Femur (tissue), 1 donor: ENCODE measurements at regions not wholly inside any gene's neighbourhood (a gene's known extent, or its start where the extent isn't known, plus 50 kb on each side); places are given as distances from the start of the nearest gene placed in this dataset.
"Not testable (repeated sequence)": the region's sequence is repeated elsewhere in the genome, so short reads cannot be mapped to it uniquely, and the experiment has no call there.

Experiments
- DNase-seq: peaks from one replicate; pipeline ENCODE4 v3.0.0-alpha.2; 2017

DNA sequence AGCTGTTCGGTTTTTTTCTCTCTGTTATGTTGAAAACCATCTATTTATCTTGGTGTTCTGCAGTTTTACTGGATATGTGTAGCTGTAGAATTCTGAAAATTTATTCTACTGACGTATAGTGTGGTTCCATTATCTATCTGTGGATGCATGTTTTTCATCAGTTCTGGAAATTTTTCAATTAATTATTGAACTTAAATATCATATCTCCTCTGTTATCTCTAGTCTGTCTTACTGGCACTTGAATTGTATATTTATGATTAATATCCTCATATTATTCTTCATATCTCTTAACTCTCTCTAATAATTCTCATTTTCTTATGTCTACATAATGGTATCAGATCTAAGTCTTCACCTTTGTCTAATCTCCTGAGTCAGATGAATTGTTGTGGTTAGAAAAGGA is 501.7 kb downstream of the STK39 start:
- DNase-seq: no peak

DNA sequence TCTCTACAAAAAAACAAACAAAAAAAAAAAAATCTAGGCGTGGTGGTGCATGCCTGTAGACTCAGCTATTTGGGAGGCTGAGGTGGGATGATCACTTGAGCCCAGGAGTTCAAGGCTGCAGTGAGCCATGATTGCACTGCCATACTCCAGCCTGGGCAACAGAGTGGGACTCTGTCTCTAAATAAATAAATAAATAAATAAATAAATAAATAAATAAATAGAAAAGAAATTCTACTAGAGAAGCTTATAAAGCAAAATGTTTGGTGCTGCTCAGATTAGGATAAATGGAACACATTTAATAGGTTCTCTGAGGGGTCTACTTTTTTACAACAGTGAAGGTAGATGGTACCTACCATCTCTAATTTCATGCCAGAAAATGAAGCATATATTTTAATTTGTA is 507.5 kb downstream of the STK39 start:
- DNase-seq: not testable (repeated sequence)

DNA sequence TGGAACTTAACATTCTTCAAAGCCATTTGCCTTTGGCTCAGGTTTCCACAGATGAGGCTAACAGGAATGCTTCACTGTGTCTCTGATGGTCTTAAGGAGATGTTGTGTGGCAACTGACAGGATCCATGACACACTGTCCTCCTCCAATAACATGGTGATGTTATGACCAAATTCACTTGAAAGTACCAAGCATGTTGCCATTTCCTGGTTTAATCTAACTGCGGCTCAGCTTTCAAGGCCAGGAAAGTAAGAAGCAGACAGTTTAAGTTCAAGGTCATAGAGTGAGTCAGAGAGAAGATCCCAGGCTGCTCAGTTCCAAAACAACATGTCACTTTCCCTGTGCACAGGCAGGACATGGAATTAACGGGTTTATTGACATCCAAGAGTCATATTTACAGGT is 513.6 kb downstream of the STK39 start:
- DNase-seq: no peak

DNA sequence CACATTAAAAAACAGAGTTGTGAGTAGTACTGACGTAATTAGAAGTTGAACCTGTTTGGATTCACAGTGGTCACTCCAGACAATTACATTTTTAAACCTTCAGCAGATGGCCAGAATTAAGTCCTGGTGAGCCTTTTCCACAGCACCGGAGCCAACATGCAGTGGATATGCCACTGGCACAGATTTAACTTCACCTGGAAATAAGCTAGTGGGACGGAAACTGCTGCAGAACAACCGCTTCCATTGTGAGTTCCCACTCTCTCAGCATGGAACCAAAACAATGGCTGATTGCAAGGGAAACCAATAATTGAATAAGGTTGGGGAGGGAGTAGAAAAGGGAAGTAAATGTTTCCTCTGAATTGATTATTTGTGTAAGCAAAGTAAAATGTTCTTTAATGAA is 515.1 kb downstream of the STK39 start:
- no peak for DNase-seq

DNA sequence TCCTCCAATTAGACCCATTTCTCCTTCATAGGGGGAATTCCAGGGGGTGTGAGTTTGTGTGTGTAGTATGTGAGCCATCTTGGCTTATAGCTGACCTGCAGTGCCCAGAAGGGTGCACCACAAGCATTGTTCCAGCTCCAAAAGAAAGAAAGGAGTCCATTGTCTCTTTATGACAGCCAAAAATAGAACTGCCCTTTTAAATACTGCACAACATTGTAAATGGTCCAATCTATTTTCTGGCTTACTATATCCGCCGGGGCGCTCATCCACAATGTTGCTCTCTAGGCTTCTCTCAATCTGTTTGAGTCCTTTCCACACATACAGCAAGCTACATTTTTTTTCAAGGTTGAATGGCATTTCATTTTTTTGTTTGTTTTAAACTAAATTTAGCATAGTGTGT is 517.5 kb downstream of the STK39 start:
- DNase-seq: no peak

DNA sequence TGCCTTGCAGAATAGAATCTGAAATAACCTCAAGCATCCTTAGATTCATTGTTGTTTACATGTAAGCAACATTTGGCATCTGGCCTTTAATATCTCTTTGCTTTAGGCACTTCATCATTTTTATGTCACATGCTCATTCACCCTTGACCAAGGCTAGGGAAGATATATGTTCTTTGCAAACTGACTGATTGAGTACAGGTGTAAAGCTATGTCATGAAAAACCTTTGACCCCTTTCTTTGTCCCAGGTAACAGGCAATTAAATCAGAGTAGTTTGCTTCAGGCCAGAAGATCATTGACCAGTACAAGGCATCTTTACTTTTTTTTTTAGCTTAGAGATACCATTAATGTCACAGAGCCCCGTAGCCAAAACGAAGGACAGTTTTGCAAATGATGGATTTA is 520.6 kb downstream of the STK39 start:
- no peak for DNase-seq

DNA sequence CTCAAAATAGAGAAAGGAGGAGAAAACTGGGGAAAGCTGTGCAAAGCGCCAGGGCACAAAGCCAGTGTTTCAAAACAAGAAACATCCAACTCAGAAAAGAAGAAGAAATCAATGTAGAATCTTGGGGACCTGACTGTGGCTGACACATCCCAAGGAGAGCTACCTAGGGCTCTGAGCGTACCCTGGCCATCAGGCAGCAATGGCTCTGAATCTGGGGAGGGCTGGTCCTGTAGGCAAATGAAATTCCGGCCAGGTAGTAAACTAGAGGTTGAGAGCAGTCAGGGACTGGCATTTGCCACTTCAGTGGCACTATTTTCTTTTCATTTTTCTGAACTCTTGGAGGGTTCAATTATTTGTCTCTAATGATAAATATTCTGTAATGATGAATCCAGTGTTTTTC is 525.8 kb downstream of the STK39 start:
- DNase-seq: no peak

DNA sequence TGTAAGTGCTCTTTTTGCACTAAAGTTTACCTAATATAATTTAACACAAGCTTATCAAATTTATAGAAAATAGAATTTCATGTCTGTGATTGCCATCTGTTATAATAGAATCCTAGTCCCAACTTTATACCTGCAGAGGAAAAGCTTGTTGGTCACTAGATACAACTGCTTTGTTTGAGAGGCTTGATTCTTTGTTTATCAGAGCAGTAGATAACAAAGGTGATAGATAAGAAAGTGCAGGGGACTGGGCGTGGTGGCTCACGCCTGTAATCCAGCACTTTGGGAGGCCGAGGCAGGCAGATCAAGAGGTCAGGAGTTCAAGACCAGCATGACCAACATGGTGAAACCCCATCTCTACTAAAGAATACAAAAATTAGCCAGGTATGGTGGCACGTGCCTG is 528.0 kb downstream of the STK39 start:
- no peak for DNase-seq

DNA sequence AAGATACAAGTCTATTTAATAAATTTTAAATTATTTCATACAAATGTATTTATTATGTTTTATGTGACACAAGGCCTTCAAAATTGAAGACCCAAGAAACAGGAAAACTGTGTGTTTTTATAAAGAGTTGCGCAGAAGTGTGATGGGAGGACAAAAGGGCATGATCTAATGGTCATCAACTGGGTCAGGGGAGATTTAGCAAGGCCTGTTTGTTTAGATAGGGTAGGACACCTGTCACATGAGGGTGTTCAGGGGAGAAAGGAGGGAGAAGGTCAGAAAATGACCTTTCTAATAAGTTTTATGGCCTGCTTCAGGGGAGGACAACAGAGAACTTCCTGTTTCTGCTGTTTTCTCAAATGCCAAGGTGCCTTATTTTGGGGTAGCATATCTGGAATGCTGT is 528.8 kb downstream of the STK39 start:
- DNase-seq: no peak

DNA sequence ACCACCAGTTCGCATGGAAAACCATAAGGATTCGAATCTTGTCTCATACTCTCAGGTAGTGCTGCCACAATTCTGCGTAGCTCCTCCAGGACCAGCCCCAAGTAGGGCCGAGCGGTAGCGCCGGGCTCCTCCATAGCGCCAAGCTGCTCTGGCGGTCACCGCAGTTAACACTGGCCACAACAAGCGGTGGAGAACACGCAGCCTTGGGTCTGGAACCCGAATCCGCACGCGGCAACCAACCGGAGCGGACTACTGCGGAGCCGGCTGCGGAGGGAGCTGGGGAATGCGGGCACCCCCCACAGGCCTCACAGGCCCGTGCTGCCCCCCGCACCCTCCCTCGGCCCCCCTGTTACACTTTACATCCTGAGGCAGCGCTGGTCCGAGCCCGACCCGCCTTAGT is 531.5 kb downstream of the STK39 start:
- DNase-seq: no peak

DNA sequence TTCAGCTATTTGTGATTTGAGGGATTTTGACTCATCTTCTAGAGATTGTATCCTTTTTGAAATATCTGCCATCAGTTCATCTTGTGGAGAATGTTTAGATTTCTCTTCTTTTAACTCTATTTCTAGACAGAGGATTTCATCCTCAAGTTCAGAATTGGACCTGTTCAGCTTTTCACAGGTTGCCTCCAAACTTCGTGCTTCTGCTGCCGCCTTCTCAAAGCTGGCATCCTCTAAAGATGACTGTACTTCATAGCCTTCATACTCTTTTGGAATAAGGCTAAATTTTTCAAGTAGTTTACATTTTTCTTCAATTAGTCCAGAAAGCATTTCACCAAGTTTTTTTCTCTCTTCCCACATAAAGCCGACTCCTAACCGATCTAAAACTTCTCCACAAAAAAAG is 531.9 kb downstream of the STK39 start:
- DNase-seq: not testable (repeated sequence)

DNA sequence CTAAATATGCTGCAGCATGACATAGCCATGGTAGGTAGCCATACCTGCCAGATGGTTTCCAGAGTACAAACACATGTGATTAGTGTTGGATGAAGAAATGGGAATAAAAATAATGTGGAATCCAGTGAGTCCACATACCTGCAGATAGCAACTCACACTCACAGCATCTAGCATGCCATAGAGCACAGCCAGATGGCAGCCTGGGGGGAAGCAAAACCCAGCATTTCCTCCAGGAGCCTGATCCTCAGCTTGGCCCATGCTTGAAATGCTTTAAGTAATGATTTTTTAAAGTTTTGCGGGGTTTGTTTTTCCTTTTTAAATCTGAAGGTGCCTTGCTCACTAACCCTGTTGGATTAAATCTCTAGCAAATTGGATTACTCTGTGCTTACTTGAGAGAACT is 535.1 kb downstream of the STK39 start:
- no peak for DNase-seq

DNA sequence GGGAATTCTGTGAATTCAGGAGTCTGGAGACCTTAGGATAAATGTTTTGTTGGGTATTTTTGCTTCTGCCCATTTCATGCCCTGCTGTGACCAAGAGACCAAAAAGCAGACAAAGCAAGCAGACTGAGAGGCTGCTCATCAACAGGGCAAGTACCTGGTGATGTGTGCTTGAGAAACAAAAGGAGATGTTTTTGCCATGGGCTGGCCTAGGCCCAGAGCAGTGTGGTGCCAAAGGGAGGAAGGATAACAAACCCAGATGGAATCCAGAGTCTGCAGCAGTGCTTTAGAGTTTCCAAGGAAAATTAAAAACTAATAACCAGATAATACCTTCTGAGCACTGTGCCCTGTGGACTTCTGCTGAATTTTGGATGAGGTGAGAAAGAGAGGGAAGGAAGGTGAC is 538.4 kb downstream of the STK39 start:
- no peak for DNase-seq

DNA sequence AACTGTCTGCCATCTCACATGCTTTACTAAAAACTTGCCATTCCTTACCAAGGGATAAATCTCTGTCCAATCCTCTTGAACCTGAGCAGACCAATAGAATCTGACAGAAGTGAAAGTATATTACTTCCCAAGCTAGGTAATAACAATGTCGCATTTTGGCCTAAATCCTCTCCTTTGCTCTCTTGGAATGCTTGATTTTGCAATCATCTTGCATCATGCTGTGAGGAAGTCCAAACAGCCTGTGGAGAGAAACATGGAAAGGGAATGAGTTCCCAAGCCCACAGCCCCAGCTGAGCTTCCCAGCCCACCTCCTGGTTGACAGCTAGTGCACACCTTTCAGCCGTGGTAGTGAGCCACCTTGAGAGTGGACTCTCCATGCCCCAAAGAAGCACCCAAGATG is 540.6 kb downstream of the STK39 start:
- DNase-seq: no peak

DNA sequence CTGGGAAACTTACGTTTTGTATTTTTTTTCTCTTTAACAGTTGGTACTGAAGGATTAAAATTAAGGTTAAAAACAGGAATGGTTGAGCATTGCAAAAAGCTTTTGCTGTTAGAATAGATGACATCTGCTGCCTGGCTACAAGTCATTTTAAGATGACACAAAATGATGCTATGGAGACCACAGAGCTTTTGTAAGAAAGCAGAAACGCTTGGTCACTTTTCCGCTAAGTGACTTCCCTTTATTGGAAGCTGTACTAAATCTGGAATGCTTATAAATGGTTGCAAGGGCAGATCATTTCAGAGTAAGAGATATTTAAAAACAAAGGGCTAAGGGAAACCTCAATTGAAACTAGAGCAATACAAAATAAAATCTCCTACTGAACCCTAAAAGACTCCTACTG is 544.0 kb downstream of the STK39 start:
- no peak for DNase-seq

DNA sequence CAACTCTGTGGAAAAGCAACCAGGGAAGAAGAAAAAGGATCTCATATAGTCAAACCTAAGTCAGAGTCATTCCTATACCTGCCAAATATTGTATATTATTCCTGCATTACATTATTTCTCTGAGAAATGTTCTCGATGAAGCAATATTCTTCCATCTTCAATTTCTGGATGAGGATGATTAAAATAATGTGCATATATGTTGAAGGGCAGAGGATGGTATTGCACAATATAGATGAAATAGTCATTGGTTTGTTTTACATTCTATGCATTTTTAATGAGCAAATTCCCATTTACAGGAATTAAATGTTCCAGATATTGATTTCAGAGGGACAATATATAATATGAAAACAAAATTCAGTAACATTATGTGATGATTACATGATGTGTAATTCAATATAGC is 545.2 kb downstream of the STK39 start:
- no peak for DNase-seq

DNA sequence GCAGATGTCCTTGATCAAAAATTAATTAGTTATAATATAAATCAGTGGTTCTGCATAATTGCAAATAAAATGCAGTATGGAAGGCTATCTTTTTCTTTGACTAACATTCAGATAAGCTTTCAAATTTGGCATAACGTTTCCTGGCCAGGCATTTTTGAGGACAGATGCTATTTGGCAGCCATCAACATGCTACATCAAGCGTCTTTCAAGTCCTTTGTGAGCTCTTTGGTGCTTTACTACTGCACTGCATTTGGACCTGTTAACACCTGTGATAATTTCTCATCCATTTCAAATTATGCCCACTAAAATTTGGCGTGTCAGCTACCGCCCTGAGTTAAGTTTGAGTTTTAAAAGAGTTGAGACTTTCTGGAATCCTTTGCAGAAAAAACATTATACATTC is 545.7 kb downstream of the STK39 start:
- DNase-seq: no peak

DNA sequence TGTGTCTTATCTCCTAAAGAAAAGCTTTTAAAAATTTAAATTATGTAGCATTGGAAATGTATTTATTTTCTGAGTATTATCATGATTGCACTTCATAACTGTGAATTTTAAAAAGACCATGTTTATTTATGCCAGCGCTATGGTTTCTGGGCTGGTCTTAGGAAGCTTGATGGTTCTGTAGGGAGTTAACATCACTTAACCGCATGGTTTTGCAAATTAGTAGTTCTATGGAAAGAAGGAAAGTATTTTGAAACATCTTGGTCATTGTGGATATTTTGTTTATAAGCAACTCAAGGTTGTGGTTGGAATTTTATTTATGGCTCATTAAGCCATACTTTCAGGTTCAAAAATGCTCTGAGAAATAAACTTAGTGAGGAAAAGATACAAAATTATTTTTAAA is 549.4 kb downstream of the STK39 start:
- no peak for DNase-seq

DNA sequence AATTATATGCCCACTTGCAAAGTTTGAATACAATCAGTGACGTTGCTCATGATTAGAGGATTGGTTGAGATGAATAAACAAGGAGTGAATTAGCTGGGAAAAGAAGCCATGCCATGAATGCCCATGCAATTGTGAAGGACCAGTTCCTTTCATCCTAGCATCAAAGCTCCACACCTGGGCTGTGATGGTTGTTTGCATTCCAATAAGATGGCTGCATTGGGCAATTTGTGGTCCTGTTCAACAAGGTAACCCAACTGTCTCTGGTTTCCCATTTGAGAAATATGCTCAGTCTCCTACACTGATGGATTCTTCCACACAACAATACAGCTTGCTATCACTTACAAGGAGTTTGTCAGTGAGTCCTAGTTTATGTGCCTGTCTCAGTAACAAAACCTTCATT is 550.2 kb downstream of the STK39 start:
- no peak for DNase-seq

DNA sequence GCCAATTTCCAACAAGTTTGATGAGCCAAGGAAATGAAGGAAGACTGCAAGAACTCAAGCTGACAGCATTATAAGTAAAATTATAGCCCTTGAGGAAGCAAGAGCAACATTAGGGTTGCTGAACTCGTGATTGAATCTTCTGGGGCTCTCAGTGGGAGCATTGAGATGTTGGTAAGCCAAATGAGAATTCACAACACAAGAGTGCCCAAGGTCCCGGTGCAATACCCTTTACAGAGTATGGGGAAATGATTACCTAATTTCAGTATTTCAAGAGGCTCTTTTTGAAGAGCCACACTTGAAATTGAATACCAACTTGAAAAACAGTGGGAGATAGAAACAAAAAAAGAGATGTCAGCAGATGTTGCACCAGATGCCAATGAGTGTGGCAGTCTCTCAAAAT is 554.5 kb downstream of the STK39 start:
- DNase-seq: no peak

DNA sequence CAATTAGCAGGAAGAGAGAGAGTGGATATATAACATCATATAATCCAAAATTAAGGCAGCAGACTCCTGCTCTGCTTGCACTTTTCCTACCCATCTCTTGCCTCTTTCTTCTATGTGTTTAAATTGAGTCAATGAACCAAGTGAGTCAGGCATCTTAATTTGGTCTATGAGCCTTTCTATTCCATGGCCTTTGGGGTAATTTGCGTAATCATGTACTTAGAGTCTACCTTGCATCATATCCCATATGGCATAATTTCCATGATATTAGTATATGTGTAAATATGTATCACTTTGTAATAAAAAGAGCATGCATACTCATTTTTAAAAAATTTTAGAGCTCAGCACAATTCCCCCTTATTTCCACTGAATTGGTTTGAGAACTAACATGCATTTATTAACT is 555.2 kb downstream of the STK39 start:
- no peak for DNase-seq

DNA sequence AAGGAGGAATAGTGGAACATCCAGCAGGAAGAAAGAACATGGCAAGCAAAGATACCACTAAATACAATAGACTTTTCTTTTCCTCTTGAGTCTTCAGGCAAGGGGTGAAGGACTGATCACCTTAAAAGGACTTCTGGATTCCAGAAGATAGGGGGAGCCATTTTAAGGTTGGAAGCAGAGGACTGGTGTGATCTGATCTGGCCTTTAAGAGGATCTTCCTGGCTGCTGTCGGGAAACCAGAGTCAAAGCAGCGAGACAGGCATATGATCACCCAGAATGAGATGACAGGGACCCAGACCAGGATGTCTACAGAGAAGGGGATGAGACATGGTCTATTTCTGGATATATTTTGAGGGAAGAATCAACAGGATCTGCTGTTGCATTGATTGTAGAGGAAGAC is 558.0 kb downstream of the STK39 start:
- no peak for DNase-seq

DNA sequence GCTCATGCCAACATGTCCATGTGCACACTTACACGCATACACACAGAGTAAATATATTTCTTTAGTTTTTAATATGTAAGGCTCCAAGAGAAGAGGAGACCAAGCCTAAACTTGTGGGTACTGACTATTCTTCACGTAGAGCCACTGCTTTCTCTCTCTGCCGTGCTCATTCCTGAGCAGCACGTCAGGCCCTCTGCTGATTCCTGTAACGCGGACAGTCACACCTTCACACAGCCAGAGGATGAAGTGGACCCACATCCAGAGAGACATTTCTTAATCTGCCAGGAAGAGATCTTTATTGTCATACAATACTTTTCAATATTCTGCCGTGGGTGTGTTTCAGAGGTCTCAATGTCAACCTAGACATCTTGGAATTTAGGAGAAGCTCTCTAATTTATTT is 560.7 kb downstream of the STK39 start:
- DNase-seq: no peak

DNA sequence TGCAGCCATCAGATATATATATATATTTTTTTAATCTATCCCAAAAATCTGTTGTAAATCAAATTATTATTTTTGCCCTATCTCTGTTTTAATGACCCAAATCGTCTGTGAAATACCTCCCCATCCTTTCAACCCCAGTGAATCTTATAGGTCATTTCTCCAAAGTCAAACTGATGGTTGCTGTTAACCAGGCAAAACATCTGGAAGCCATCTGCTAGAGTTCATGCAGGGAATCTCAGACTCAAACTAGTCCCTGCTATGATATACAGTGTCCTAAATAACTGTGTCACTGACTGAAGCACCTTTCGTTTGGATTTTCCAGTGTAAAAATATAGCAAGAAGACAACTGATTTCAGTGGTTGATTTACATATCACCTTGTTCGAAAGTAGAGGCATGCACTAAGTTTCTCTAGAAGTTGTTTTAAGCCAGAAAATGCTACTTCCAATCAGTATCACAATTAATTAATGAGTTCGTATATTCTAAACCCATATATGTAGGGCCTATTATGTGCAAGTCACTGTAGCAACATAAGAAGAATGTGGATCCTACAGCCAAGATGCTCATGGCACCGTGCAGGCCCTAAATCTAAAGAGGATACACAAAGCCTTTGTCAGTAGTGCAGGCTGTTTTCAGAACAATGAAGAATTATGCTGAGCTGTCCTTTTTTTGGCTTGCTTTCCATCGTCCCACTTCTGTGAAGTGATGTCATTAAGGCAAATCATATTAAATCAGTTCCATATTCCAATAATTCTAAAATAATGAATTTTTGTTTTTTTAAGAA is 566.0 kb downstream of the STK39 start:
- no peak for DNase-seq

DNA sequence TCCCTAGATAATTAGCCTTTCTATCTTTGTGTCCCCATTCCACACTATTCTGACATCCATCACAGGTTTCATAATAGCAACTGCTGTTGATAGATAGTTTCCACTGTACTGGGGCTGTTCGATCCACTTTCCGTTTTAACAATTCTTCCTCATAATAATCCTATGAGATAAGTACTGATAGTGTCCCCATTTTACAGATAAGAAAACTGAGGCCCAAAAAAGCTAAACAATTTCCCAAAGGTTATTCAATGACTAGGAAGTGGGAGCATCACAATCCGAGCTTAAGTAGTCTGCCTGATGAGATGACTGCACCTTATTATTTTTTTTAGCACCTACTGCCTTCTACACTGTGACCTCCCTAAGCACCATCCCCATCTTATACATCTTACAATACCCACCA is 569.2 kb downstream of the STK39 start:
- no peak for DNase-seq

DNA sequence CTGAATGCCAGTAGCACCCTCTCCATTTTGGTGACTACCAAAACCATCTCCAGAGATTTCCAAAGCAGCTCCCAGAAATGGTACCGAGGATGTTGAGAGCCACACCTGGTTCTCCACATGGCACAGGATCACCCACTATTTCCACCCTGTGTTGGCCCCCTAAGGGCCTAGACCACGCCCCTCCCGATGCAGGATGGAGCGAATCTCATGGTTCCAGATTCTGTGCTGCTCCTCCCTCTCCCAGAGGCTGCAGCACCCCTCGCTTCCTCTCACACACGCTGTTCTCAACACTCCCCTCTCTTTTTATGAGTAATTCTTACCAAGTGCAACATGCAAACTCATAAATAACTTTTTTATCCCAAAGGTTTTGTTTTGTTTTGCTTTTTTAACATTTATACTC is 571.5 kb downstream of the STK39 start:
- DNase-seq: no peak
